Fibroblast of lung (primary cell): ENCODE measurements at regions not wholly inside any gene's neighbourhood (a gene's known extent, or its start where the extent isn't known, plus 50 kb on each side); places are given as distances from the start of the nearest gene placed in this dataset.
"Not testable (repeated sequence)": the region's sequence is repeated elsewhere in the genome, so short reads cannot be mapped to it uniquely, and the experiment has no call there.

Experiments used
- DNase-seq, 2 donors: peaks; one replicate each; pipeline versions ENCODE4 v3.0.0 to v3.0.0-alpha.2; 2010; ENCODE audit warnings: low read depth in 2 of 2
- H2AFZ ChIP-seq: 2 replicates; pipeline ENCODE4 v1.5.1; 2012; ENCODE audit warnings: low read length, control low read depth, inconsistent platforms
- H3K27ac ChIP-seq: 2 replicates; pipeline ENCODE4 v1.5.1; 2011; ENCODE audit warnings: low read length, control low read depth; ENCODE audit not compliant: insufficient read depth
- H3K27me3 ChIP-seq: 2 replicates; pipeline ENCODE4 v1.5.1; 2011; ENCODE audit warnings: mild to moderate bottlenecking, low read length; ENCODE audit not compliant: control insufficient read depth, insufficient read depth
- H3K36me3 ChIP-seq: 2 replicates; pipeline ENCODE4 v1.5.1; 2011; ENCODE audit warnings: low read length; ENCODE audit not compliant: control insufficient read depth, insufficient read depth
- H3K4me1 ChIP-seq: 2 replicates; pipeline ENCODE4 v1.5.1; 2011; ENCODE audit warnings: low read length; ENCODE audit not compliant: control insufficient read depth, insufficient read depth; ENCODE audit errors: extremely low read depth
- H3K4me2 ChIP-seq: 2 replicates; pipeline ENCODE4 v1.5.1; 2011; ENCODE audit warnings: low read length, control low read depth; ENCODE audit not compliant: insufficient read depth; ENCODE audit errors: extremely low read depth
- H3K4me3 ChIP-seq, 4 experiments: fragments of 200-600 bp in 1 of 4; sonication (generic) in 1 of 4; replicated peaks in 1 of 4; 2 replicates each; pipeline ENCODE4 v1.5.1; 2011 to 2016; ENCODE audit warnings: low read length in 4 of 4, low read depth in 3 of 4, mild to moderate bottlenecking in 3 of 4, control low read depth in 2 of 4, inconsistent platforms in 1 of 4, mixed read lengths in 1 of 4; ENCODE audit not compliant: insufficient read depth in 1 of 4; ENCODE audit errors: control extremely low read depth in 1 of 4
- H3K79me2 ChIP-seq: 2 replicates; pipeline ENCODE4 v1.5.1; 2012; ENCODE audit warnings: mild to moderate bottlenecking, low read length, inconsistent platforms; ENCODE audit not compliant: control insufficient read depth, insufficient read depth
- H3K9ac ChIP-seq: 2 replicates; pipeline ENCODE4 v1.5.1; 2011; ENCODE audit warnings: mild to moderate bottlenecking, low read length, control low read depth; ENCODE audit not compliant: insufficient read depth
- H3K9me3 ChIP-seq: 2 replicates; pipeline ENCODE4 v1.5.1; 2012; ENCODE audit warnings: low read depth, low read length; ENCODE audit not compliant: control insufficient read depth, insufficient read depth
- H4K20me1 ChIP-seq: 2 replicates; pipeline ENCODE4 v1.5.1; 2011; ENCODE audit warnings: low read length; ENCODE audit not compliant: control insufficient read depth, insufficient read depth; ENCODE audit errors: extremely low read depth
- CTCF ChIP-seq, 2 donors: IDR thresholded peaks in 1 of 2; conservative IDR thresholded peaks in 1 of 2; 1 replicate in 1 of 2; 2 replicates in 1 of 2; pipeline ENCODE4 v1.5.1; 2011 to 2012; ENCODE audit warnings: low read length in 2 of 2, control low read depth in 1 of 2, inconsistent platforms in 1 of 2, low read depth in 1 of 2, mild to moderate bottlenecking in 1 of 2
- EZH2 ChIP-seq: IDR thresholded peaks from 2 replicates; pipeline ENCODE4 v1.5.1; 2012; ENCODE audit warnings: low read length, control low read depth, mild to moderate bottlenecking; ENCODE audit errors: missing control alignments

- Histone ChIP-seq H3K4me3 (no peak overlapping the region), H2AFZ (no peak overlapping the region), H3K9me3 (no peaks in the 10 kb centered on the region), H3K27me3 (peaks cover 2% of the 10 kb centered on the region), H3K79me2 (no peaks in the 10 kb centered on the region), H4K20me1 (no peaks in the 10 kb centered on the region), H3K27ac (no peak overlapping the region), H3K4me1 (no peaks in the 10 kb centered on the region), H3K9ac (no peak overlapping the region), H3K4me2 (no peak overlapping the region), H3K36me3 (no peaks in the 10 kb centered on the region)
- TF ChIP-seq CTCF (conservative IDR thresholded peaks at IDR 0.05 in 1 of 2, IDR thresholded peaks at IDR 0.05 in 1 of 2; ENCODE audit: low read depth in 1 of 2, low read length in 2 of 2) (no peak), EZH2 (no peak)
- no peak for DNase-seq
Measured at GRCh38 chr19:14271840-14272239, 65.9 kb upstream of the ADGRL1 start.

- H3K4me2 ChIP-seq, H3K27me3 ChIP-seq: not testable (repeated sequence)
Measured at GRCh38 chr19:14270557-14270956, 64.6 kb upstream of the ADGRL1 start.

GRCh38 chr19:14267224-14267741, 61.3 kb upstream of the ADGRL1 start:
- Histone ChIP-seq H4K20me1 (no peaks in the 10 kb centered on the region), H3K9ac (no peak overlapping the region), H3K4me3 (no peak overlapping the region), H3K9me3 (no peaks in the 10 kb centered on the region), H3K27me3 (peaks cover 5% of the 10 kb centered on the region), H3K4me2 (no peak overlapping the region), H3K79me2 (no peaks in the 10 kb centered on the region), H3K4me1 (no peaks in the 10 kb centered on the region), H3K27ac (no peak overlapping the region), H3K36me3 (no peaks in the 10 kb centered on the region), H2AFZ (no peak overlapping the region)
- DNase-seq: no peak
- TF ChIP-seq EZH2: no peak
- TF ChIP-seq CTCF (conservative IDR thresholded peaks at IDR 0.05 in 1 of 2, IDR thresholded peaks at IDR 0.05 in 1 of 2; ENCODE audit: low read depth in 1 of 2, low read length in 2 of 2): no peak

More at GRCh38 chr19:14270557-14270956, 64.6 kb upstream of the ADGRL1 start:
- H4K20me1 ChIP-seq, H3K4me3 ChIP-seq, H3K4me1 ChIP-seq, H2AFZ ChIP-seq, H3K9ac ChIP-seq, H3K36me3 ChIP-seq, H3K9me3 ChIP-seq, DNase-seq, H3K79me2 ChIP-seq, H3K27ac ChIP-seq: not testable (repeated sequence)

- not testable (repeated sequence) for H3K27ac ChIP-seq, H3K4me2 ChIP-seq, H3K9me3 ChIP-seq, H3K79me2 ChIP-seq, H3K36me3 ChIP-seq, H3K4me3 ChIP-seq, DNase-seq, H3K27me3 ChIP-seq, H3K9ac ChIP-seq, H4K20me1 ChIP-seq, H2AFZ ChIP-seq, H3K4me1 ChIP-seq
Measured at GRCh38 chr19:14266208-14266607, 60.2 kb upstream of the ADGRL1 start.
